NCI-H2081 treated with DMSO at 0.1 percent for 48 hours (cell line): ENCODE measurements at regions not wholly inside any gene's neighbourhood (a gene's known extent, or its start where the extent isn't known, plus 50 kb on each side); places are given as distances from the start of the nearest gene placed in this dataset.
"Not testable (repeated sequence)": the region's sequence is repeated elsewhere in the genome, so short reads cannot be mapped to it uniquely, and the experiment has no call there.

ENCODE experiments used
- DNase-seq: peaks from one replicate; lab custom pipeline; 2025; lab: John Stamatoyannopoulos, UW

GRCh38 chr2:129010262-129010661 is 691.6 kb upstream of the HS6ST1 start:
- DNase-seq: no peak

GRCh38 chr2:129011466-129012061 is 692.9 kb upstream of the HS6ST1 start:
- DNase-seq: no peak

GRCh38 chr2:129014432-129014831 is 695.8 kb upstream of the HS6ST1 start:
- DNase-seq: no peak

- DNase-seq: no peak
Measured at GRCh38 chr2:129015397-129016285, 697.0 kb upstream of the HS6ST1 start.

DNA sequence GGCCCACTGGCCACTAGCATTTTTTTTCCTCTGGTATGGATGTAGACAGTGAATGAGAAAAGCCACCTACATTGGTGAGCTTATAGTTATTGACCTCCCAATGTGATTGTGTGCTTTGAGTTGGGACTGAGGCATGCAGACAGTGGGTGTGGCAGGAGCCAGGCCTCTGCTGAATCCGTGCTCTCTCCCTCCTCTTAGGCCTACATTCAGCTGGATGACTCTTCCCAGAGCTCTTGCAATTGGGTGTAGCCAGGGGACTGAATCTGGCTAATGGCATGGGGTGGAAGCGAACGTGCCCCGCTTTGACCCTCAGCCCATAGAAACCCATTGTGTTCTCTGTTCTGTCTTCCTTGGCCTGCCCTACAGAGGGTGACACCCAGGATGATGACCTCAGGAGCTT is 698.3 kb upstream of the HS6ST1 start:
- DNase-seq: no peak

GRCh38 chr2:129024796-129025195 is 706.1 kb upstream of the HS6ST1 start:
- DNase-seq: no peak

- DNase-seq: no peak
Measured at GRCh38 chr2:129035992-129036391, 717.3 kb upstream of the HS6ST1 start.

GRCh38 chr2:129043677-129044076 is 725.0 kb upstream of the HS6ST1 start:
- DNase-seq: not testable (repeated sequence)

GRCh38 chr2:129046475-129046874 is 727.8 kb upstream of the HS6ST1 start:
- DNase-seq: not testable (repeated sequence)

DNA sequence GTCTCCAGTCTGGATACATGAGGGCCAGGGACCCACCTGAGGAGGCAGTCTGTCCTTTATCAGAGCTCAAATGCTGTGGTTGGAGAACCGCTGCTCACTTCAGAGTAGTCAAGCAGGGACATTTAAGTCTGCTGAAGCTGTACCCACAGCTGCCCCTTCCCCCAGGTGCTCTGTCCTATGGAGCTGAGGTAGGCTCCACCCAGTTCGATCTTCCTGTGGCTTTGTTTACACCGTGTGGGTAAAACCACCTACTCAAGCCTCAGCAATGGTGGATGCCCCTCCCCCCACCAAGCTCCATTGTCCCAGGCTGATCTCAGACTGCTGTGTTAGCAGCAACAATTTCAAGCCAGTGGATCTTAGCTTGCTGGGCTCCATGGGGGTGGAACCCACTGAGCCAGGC is 731.4 kb upstream of the HS6ST1 start:
- no peak for DNase-seq

DNA sequence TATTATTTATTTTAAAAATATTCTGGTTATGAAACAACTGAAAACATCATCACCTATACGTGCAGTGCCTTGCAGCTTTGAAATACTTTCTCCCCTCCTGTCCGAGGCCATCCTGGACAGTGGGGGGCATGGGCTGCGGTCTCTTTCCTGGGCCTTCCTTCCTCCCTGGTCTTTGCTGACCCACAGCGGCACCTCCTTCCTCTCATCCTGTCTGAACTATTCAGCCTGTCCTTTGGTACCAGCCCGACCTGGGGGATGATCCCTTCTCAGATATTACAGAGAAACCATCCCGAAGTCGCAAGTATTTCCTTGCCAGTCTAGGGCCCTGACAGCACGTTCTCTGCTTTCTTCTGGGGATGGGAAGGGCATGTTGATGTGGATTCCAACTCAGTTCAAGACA is 736.6 kb upstream of the HS6ST1 start:
- no peak for DNase-seq

DNA sequence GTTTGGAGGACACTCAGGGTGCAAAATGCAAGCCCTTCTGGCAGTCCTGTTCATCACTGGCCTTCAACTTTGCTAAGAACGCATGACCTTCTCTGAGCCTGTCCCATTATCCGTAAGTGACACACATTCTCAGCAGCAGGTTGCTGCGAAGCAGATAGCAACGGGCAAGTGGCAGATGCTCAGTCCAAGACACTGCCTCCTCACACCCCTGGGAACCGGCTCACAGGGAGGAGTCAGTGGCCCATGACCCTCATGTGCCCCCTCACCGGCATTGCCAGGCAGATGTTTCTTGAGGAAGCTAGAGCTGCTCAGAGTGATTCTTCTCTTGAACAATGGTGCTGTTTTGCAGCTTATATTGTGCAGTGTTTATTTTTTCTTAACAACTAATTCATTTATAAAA is 737.2 kb upstream of the HS6ST1 start:
- DNase-seq: no peak

DNA sequence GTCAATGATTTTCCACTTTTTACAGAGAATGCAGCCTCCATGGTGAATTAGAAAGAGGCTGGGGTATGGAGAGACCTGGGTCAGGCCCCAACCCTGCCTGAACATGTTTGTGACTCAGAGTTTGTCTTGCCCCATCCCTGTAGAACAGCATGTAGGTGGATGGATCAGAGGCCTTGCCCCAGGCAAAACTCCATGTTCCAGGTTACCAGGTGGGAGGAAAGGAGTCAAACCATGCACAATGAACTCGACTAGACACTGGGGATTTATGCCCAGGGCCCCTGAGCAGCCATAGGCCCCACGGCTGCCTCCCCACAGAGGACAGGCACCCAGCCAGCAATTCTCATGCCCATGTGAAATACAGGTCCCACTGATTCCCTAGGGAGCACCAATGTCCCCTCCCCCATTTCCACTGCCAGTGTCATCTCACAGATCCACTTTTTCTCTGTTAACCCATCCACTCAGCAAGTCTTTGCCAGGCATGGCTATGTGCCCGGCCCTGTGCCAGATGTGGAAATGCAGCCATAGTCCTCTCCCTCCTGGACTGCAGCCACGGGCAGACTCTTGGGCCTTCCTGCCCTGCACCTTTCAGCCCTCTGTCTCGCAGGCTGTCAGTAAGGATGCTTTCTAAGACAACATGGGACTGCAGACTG is 737.8 kb upstream of the HS6ST1 start:
- no peak for DNase-seq

DNA sequence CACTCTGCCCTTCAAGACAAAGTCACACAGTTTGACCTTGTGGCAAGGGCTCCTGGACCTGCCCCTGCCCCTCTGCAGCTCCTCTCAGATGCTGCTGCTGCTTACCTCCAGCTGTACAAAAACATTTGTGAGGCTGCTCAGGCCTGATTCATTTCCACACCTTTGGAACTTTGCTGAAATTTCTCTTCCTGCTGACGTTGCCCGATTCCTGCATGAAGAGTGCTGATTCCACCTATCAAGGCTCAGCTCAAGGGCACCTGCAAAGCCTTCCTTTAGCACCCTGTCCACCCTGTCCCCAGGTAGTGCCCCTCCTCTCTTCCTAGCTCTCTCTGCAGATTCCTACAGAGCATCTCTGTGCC is 738.3 kb upstream of the HS6ST1 start:
- DNase-seq: no peak

GRCh38 chr2:129058981-129059380 is 740.3 kb upstream of the HS6ST1 start:
- DNase-seq: no peak

- DNase-seq: no peak
Measured at GRCh38 chr2:129059476-129059875, 740.8 kb upstream of the HS6ST1 start.

DNA sequence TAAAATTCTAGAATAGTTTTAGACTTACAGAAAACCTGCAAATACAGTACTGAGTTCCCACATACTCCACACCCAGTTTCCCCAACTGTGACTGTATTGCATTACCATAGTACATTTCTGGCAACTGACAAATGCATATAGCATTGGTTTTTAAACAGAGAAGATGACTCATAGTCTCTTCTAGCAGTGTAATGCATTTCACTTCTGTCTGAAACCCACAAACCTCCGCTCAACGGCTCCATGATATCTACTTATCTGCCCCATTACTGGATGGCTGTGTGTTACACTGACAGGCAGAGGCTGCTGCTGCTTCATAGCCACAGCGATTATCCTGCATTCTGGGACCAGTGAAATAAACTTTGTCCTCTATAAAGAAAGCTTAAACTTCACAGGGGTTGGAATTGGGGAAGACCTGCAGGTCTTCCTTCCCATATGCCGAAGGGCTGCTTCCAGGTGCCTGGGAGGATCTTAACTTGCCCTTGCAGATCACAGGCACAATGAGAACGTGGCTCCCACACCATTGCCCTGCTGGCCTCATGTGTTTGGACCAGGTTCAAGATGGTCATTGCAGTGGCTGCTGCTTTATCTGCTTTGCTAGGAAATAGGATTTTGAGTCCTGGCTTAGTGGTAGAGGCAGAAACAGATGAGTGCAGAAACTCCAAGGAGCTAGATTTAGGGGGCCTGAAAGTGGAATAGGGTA is 742.6 kb upstream of the HS6ST1 start:
- DNase-seq: no peak

GRCh38 chr2:129061769-129062121 is 743.1 kb upstream of the HS6ST1 start:
- no peak for DNase-seq

DNA sequence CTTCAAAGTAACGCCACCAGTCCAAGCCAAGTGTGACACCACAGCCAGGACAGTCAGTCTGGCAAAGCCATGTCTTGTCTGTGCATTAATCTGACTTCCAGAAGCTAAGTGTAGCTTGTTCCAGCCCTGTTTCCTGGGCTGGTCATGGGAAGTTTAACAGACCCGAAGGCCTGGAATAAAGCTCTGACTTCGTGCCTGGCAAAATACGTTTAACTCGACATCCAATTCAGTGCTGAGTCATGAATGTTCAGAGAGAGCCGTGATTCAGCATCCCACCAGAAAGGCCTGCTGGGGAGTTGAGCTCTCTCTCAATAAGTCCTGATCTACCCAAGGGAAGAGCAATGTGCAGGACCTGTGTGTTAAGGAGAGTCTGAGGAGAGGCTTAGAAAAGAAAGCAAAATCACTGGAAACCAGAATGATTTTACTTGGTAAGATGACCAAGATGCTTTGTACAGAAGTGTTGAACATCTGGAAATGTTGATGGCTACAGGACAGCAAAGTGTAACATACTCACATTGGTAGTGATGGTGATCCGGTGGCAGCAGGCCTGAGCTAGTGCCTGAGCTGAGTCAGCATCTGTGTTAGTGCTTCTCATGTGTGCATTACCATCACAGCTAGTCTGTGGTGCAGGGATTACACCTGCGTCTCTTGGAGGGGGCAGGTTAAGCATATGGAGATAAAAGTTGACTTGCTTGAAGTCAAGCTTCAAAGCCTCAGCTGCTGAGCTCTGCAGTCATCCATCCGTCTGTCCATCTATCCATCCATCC is 743.7 kb upstream of the HS6ST1 start:
- no peak for DNase-seq

DNA sequence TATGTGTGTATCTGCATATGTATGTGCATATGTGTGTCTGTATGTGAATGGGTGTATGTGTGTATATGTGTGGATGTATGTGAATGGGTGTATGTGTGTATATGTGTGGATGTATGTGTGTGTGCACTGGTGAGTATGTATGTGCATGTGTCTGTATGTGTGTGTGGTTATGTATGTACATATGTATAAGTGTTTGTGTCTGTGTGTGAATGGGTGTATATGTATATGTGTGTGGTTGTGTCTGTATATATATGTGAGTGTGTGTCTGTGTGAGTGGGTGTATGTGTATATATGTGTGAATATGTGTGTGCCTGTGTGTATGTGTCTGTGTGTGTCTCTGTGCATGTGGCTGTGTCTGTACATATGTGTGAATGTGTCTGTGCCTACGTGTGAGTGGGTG is 748.4 kb upstream of the HS6ST1 start:
- no peak for DNase-seq

DNA sequence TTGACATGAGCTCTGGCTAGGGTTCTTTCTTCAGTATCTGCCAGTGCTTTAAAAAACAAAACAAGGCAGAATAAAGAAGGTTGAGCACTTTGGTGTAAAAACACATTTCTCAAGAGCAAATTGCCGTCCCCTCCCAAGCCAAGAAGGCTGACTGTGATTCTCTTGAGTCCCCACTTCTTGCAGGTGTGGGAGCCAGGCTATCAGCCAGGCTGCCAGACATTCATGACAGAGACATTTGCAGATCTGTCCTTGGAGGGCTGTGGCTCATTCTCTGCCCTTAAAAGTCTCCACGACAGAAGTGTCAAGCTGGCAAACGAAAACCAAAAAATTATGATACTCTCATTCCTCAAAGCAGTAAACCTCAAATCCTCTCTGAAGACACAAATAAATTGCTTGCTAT is 749.3 kb upstream of the HS6ST1 start:
- no peak for DNase-seq

DNA sequence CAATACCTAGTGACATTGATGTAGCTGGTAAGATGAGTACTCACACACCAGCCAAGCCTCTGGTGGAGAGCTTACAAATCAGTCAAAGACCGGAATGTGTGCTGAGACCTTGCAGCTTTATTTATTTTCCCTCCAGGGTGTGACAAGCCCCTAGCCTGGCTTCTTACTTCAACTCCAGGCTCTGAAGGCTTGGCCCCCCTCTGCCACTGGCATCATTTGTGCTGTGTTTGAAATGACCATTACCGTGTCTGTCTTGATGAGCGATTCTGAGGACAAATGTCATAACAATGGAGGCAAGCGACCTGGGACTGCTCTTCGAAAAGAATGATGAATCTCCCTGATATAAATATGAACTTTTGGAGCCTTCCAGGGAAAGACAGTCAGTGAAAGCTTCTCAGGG is 749.9 kb upstream of the HS6ST1 start:
- DNase-seq: no peak
